T follicular helper cell (primary cell): ENCODE measurements at regions not wholly inside any gene's neighbourhood (a gene's known extent, or its start where the extent isn't known, plus 50 kb on each side); places are given as distances from the start of the nearest gene placed in this dataset.
"Not testable (repeated sequence)": the region's sequence is repeated elsewhere in the genome, so short reads cannot be mapped to it uniquely, and the experiment has no call there.

ENCODE experiments used
- DNase-seq: peaks from one replicate; pipeline ENCODE4 v3.0.0-alpha.2; 2020; ENCODE audit warnings: low read depth

GRCh38 chr6:15121443-15121842, 124.4 kb upstream of the JARID2 start:
- no peak for DNase-seq

GRCh38 chr6:15121977-15122550, 123.8 kb upstream of the JARID2 start:
- no peak for DNase-seq

- no peak for DNase-seq
Observed at GRCh38 chr6:15129887-15130286, 116.0 kb upstream of the JARID2 start.

- no peak for DNase-seq
Observed at GRCh38 chr6:15131234-15131633, 114.6 kb upstream of the JARID2 start.

GRCh38 chr6:15131651-15132061, 114.2 kb upstream of the JARID2 start:
- DNase-seq: no peak

- no peak for DNase-seq
Observed at GRCh38 chr6:15132167-15132566, 113.7 kb upstream of the JARID2 start.

- DNase-seq: no peak
Observed at GRCh38 chr6:15132854-15133670, 112.8 kb upstream of the JARID2 start.

GRCh38 chr6:15137086-15137485, 108.8 kb upstream of the JARID2 start:
- no peak for DNase-seq

GRCh38 chr6:15143086-15143485, 102.8 kb upstream of the JARID2 start:
- DNase-seq: no peak

- DNase-seq: no peak
Observed at GRCh38 chr6:15143540-15143939, 102.3 kb upstream of the JARID2 start.

- DNase-seq: no peak
Observed at GRCh38 chr6:15145821-15146220, 100.0 kb upstream of the JARID2 start.

- DNase-seq: no peak
Observed at GRCh38 chr6:15147827-15148226, 98.0 kb upstream of the JARID2 start.

GRCh38 chr6:15148356-15148946, 97.4 kb upstream of the JARID2 start:
- DNase-seq: no peak

GRCh38 chr6:15150207-15150606, 95.7 kb upstream of the JARID2 start:
- DNase-seq: no peak

- no peak for DNase-seq
Observed at GRCh38 chr6:15152700-15153099, 93.2 kb upstream of the JARID2 start.

GRCh38 chr6:15153191-15153590, 92.7 kb upstream of the JARID2 start:
- no peak for DNase-seq

- DNase-seq: no peak
Observed at GRCh38 chr6:15157479-15157878, 88.4 kb upstream of the JARID2 start.

GRCh38 chr6:15158821-15159619, 86.8 kb upstream of the JARID2 start:
- no peak for DNase-seq

GRCh38 chr6:15160812-15161211, 85.1 kb upstream of the JARID2 start:
- no peak for DNase-seq

- not testable (repeated sequence) for DNase-seq
Observed at GRCh38 chr6:15164855-15165254, 81.0 kb upstream of the JARID2 start.

GRCh38 chr6:15166121-15166520, 79.7 kb upstream of the JARID2 start:
- no peak for DNase-seq

- DNase-seq: no peak
Observed at GRCh38 chr6:15170126-15170525, 75.7 kb upstream of the JARID2 start.
